HTR-8/SVneo (cell line): ENCODE measurements at regions not wholly inside any gene's neighbourhood (a gene's known extent, or its start where the extent isn't known, plus 50 kb on each side); places are given as distances from the start of the nearest gene placed in this dataset.

Experiments
- DNase-seq: peaks from one replicate; pipeline ENCODE4 v3.0.0; 2011; ENCODE audit warnings: low spot score, mixed read lengths; ENCODE audit not compliant: insufficient read length
- FAIRE-seq: peaks from 2 replicates; lab custom pipeline; 2011; peaks lifted over from hg19 to GRCh38; lab: Jason Lieb, UNC

DNA sequence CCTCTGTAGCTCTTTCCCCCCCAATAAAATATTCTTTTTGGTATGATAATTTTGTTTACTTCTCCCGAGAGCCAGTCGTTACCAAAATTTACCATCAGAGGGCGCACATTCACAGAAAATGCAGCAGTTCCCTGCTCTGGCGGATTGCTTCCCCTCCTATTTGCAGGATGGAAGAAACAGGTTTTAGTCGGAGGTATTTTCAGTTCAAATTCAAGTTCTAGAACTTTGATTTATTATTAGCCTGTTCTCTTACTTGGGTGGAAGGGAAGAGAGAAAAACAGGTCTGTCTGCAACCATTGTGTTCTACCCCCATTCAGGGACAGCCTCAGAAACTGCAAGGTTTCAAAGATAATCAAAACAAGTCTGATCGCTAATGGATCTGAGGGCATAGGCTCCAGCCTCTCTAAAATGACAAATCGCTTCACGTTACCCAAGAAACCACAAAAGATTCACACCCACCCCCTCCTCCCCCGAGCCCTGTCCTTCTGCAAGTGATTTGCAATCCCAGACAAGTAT is 263.8 kb upstream of the RPS6KA3 start:
- DNase-seq (peak; percentile 65), FAIRE-seq (peak; percentile 72)

DNA sequence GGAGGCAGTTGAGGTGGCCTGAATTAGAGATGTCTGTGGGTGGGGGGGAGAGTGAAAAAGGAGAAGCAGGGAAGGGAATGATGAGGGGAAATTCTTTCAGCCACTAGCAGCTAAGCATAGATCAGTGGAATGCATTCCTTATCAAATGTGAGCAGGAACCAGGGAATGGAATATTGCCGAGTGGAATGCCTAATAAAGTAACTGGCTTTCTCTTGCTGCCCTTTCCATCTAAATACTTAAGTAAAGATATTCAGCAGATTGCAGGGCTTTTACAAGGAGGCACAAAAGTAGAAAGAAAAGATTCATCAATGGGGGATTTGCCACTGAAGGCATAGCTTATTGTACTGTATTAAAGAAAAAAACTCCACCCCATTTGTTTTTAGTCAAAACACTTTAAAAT is 263.0 kb upstream of the RPS6KA3 start:
- DNase-seq (no peak), FAIRE-seq (no peak)

- FAIRE-seq (peak; percentile 79), DNase-seq (no peak)
Measured at GRCh38 chrX:20529301-20529700, 262.6 kb upstream of the RPS6KA3 start.

DNA sequence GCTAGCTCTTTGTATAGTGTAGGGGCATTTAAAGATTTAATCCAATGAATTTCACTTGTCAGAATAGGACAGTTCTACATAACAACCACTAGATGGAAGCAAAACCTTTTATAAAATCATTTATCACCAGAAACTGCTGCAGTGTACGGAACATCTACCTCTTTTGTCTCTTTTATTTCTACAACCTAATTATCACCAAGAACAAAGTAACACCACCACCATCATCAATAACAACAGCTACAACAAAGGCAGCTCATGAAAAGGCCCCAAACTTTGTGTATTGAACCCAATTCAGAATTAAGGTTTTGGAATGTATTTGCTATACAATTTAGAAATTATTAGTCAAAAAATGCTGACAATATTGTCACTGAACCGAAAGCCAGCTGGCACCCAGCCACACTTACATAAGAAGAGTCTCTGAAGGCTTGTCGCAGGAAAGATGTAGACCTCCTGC is 260.9 kb upstream of the RPS6KA3 start:
- DNase-seq (peak; percentile 37), FAIRE-seq (peak; percentile 78)

- FAIRE-seq (no peak), DNase-seq (no peak)
Measured at GRCh38 chrX:20527041-20527440, 260.3 kb upstream of the RPS6KA3 start.

- no peak for DNase-seq
- FAIRE-seq: no peak
Measured at GRCh38 chrX:20523626-20524312, 257.1 kb upstream of the RPS6KA3 start.

DNA sequence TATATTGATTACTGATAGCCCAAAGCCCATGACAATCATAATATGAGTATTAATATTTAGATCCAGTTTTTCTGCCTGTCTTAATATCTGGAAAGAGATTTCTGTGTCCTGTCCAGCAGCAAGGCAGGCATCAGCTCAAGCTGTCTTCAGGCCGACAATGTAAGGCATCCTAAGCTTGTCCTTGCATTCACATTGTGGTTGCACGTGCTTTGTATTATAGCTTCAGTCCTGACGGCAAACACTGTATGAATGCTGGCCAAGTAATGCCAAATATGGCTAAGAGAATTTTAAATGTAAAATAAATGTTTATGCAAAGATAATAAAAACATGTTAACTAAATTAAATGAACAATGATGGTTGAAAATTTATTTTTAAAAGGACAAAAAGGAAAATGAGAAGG is 255.7 kb upstream of the RPS6KA3 start:
- FAIRE-seq (no peak), DNase-seq (no peak)

DNA sequence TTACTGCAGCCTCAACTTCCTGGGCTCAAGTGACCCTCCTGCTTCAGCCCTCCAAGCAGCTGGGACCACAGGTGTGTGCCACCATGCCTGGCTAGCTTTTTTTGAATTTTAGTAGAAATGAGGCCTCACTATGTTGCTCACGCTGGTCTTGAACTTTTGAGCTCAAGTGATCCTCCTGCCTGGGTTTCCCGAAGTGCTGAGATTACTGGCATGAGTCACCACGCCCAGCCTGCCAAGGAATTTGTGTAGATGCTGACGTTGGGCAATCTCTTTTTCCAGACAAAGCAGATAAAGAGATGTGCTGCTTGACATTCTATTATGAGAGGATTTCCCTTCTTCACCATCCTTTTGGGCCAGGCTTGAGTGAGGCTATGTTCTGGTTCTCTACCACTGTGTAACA is 254.5 kb upstream of the RPS6KA3 start:
- peak; percentile 98 for FAIRE-seq
- DNase-seq: no peak

DNA sequence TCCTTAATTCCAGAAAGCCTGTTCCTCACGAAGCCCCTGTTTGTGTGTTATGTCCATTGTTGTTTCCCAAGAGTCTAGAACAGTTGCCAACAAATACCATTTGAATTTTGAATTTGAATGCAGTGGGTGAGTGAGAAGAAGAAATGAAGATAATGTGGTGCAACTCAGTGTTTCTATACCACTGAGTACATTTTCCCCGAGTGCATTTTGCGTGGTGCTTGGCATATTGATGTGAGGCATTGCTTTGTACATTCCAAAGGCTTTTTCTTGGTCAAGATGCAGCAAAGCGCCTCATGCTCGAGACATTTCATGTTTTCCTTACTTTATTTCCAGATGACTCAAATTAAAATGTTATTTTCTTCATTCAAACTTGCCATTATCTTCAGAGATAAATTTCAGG is 253.1 kb upstream of the RPS6KA3 start:
- peak; percentile 74 for FAIRE-seq
- no peak for DNase-seq

- FAIRE-seq (no peak), DNase-seq (no peak)
Measured at GRCh38 chrX:20519146-20519545, 252.4 kb upstream of the RPS6KA3 start.

- FAIRE-seq (peak; percentile 26), DNase-seq (no peak)
Measured at GRCh38 chrX:20517565-20517964, 250.9 kb upstream of the RPS6KA3 start.

GRCh38 chrX:20515841-20516461 is 249.2 kb upstream of the RPS6KA3 start:
- DNase-seq (peak; percentile 67), FAIRE-seq (peak; percentile 82)

DNA sequence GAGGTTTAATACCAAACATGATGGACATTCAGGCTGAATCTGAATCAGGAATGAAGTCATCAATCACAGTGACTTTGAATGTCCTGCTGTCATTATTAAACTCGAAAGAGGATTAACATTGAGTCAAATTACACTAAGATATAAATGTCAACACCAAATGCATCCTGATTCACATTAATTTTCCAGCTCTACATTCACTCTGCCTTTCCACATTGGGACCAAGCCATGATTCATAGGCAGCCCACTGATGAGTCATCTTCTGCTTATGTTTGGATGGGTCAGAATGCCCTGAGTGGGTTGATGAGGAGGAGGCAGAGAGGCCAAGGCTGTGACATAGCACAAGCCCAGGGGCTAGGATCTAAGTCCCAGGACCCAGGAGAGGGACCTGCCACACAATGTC is 247.6 kb upstream of the RPS6KA3 start:
- DNase-seq: peak; percentile 80
- FAIRE-seq: peak; percentile 99

- no peak for FAIRE-seq
Measured at GRCh38 chrX:20513185-20513584, 246.5 kb upstream of the RPS6KA3 start.

DNA sequence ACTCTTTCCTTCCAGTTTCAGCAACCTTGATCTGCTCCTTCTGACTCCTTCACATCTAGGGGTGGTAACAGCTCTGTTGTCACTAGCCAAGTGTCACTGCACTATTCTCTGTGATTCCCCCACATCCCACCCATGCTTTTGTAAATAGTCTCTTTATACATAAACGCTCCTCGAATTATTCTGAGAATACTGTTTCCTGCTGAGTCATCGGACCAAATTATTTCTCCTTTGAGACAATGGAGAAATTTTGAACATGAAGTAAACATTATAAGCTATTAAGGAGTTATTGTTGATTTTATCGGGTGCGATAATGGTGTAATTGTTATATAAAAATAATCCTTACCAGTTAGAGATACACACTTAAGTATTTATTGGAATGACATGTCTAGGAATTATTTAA is 245.1 kb upstream of the RPS6KA3 start:
- FAIRE-seq (no peak), DNase-seq (no peak)

More at GRCh38 chrX:20513185-20513584, 246.5 kb upstream of the RPS6KA3 start:
- no peak for DNase-seq

GRCh38 chrX:20507901-20508620 is 241.4 kb upstream of the RPS6KA3 start:
- DNase-seq (no peak), FAIRE-seq (no peak)

DNA sequence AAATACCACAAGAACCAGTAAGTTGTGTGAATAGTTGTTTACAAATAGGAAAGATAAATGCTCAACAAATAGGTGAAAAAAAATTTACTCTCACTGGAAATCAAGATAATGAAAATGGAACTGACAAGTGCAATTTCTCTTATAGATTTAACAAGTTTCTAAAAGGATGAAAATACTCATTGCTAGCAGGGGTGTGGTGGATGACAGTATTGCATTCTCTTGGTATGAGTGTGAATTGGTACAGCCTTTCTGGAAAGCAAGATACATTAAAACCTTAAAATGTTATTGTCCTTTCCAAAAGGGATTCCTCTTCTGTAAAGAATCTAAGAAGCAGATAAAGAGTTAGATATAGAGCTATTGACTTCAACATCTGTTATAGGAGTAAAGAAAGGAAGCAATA is 240.0 kb upstream of the RPS6KA3 start:
- no peak for FAIRE-seq
- no peak for DNase-seq

DNA sequence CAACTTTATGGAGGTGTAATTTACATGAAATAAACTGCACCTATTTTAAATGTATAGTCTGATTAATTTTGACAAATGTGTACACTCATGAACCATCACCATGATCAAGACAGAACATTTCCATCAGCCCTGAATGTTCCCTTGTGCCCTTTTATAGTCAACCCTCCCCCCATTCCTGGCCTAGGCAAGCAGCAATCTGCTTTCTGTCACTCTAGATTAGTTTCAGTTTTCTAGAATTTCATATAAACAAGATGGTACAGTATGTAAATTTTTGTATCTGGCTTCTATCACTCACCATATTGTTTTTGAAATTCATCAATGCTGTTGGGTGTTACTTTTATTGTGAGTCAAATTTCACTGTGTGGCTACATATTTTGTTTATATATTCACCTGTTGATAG is 234.2 kb upstream of the RPS6KA3 start:
- no peak for DNase-seq
- FAIRE-seq: no peak

GRCh38 chrX:20500171-20500865 is 233.6 kb upstream of the RPS6KA3 start:
- no peak for DNase-seq
- no peak for FAIRE-seq

- DNase-seq (no peak), FAIRE-seq (peak; percentile 48)
Measured at GRCh38 chrX:20499763-20500162, 233.1 kb upstream of the RPS6KA3 start.
